Hepatocyte (in vitro differentiated cells): ENCODE measurements at regions not wholly inside any gene's neighbourhood (a gene's known extent, or its start where the extent isn't known, plus 50 kb on each side); places are given as distances from the start of the nearest gene placed in this dataset.

ENCODE experiments used
- CTCF ChIP-seq: fragments of 200-600 bp; sonication (generic); IDR thresholded peaks from 2 replicates; pipeline ENCODE4 v1.5.1; 2016; ENCODE audit warnings: antibody characterized with exemption, mild to moderate bottlenecking; ENCODE audit not compliant: poor library complexity
- EZH2 ChIP-seq: fragments of 200-600 bp; sonication (generic); IDR thresholded peaks from 2 replicates; pipeline ENCODE4 v1.6.1; 2016; ENCODE audit warnings: antibody characterized with exemption, mild to moderate bottlenecking, borderline replicate concordance

GRCh38 chr11:23653071-23653675 lies 792.9 kb upstream of the CCDC179 start:
- TF ChIP-seq EZH2 (no peak), CTCF (no peak)
